GM12891 (cell line): ENCODE measurements at regions not wholly inside any gene's neighbourhood (a gene's known extent, or its start where the extent isn't known, plus 50 kb on each side); places are given as distances from the start of the nearest gene placed in this dataset.
A peak's percentile ranks its signal among the peaks of the same experiment; 100 is the strongest.

ENCODE experiments used
- DNase-seq: peaks from one replicate; pipeline ENCODE4 v3.0.0; 2011; ENCODE audit warnings: low spot score; ENCODE audit not compliant: insufficient read length
- FAIRE-seq: peaks from 2 replicates; lab custom pipeline; 2011; peaks lifted over from hg19 to GRCh38; lab: Jason Lieb, UNC
- PAX5 ChIP-seq: IDR thresholded peaks from 2 replicates; pipeline ENCODE4 v1.6.1; 2011; ENCODE audit warnings: low read length, moderate library complexity, mild to moderate bottlenecking; ENCODE audit not compliant: insufficient read depth, severe bottlenecking
- POLR2A ChIP-seq: IDR thresholded peaks from 2 replicates; pipeline ENCODE4 v1.6.1; 2011; ENCODE audit warnings: low read depth, low read length, control low read depth
- POLR2AphosphoS5 ChIP-seq: IDR thresholded peaks from 2 replicates; pipeline ENCODE4 v1.6.1; 2011; ENCODE audit warnings: low read depth, low read length, control low read depth
- POU2F2 ChIP-seq: IDR thresholded peaks from 2 replicates; pipeline ENCODE4 v1.6.1; 2011; ENCODE audit warnings: low read depth, mild to moderate bottlenecking, control low read depth, low read length, moderate library complexity
- SPI1 ChIP-seq: IDR thresholded peaks from 2 replicates; pipeline ENCODE4 v1.6.1; 2011; ENCODE audit warnings: low read depth, low read length, control low read depth
- TAF1 ChIP-seq: IDR thresholded peaks from 2 replicates; pipeline ENCODE4 v1.6.1; 2011; ENCODE audit warnings: low read depth, low read length, control low read depth

- FAIRE-seq (no peak), DNase-seq (no peak)
- TF ChIP-seq POLR2A: no peak
- no peak for TF ChIP-seq POU2F2
- no peak for TF ChIP-seq SPI1
- TF ChIP-seq TAF1: no peak
- no peak for TF ChIP-seq POLR2AphosphoS5
- TF ChIP-seq PAX5: no peak
These were observed 137.9 kb upstream of the JUN start for GRCh38 chr1:58921751-58922150.

GRCh38 chr1:58922302-58923089 is 138.6 kb upstream of the JUN start:
- TF ChIP-seq POLR2A (no peak), SPI1 (no peak), POU2F2 (no peak), POLR2AphosphoS5 (no peak), PAX5 (no peak), TAF1 (no peak)
- DNase-seq: no peak
- FAIRE-seq: peak; percentile 77

- TF ChIP-seq POU2F2 (no peak), TAF1 (no peak), POLR2AphosphoS5 (no peak), PAX5 (no peak), POLR2A (no peak), SPI1 (no peak)
- no peak for DNase-seq
- no peak for FAIRE-seq
These were observed 139.2 kb upstream of the JUN start for GRCh38 chr1:58923090-58923470.

GRCh38 chr1:58924016-58924565 is 140.2 kb upstream of the JUN start:
- no peak for FAIRE-seq
- TF ChIP-seq TAF1: no peak
- no peak for TF ChIP-seq PAX5
- TF ChIP-seq POU2F2: no peak
- TF ChIP-seq POLR2A: no peak
- TF ChIP-seq POLR2AphosphoS5: no peak
- TF ChIP-seq SPI1: no peak
- no peak for DNase-seq

GRCh38 chr1:58924821-58925220 is 141.0 kb upstream of the JUN start:
- no peak for TF ChIP-seq POLR2AphosphoS5
- no peak for TF ChIP-seq TAF1
- TF ChIP-seq PAX5: no peak
- TF ChIP-seq POLR2A: no peak
- TF ChIP-seq SPI1: no peak
- TF ChIP-seq POU2F2: no peak
- FAIRE-seq (no peak), DNase-seq (no peak)

- TF ChIP-seq TAF1 (no peak), POU2F2 (no peak), SPI1 (no peak), PAX5 (no peak), POLR2AphosphoS5 (no peak), POLR2A (no peak)
- FAIRE-seq (no peak), DNase-seq (no peak)
These were observed 141.4 kb upstream of the JUN start for GRCh38 chr1:58925247-58925646.

- peak; percentile 74 for FAIRE-seq
- peak; percentile 60 for TF ChIP-seq SPI1
- TF ChIP-seq POLR2A: no peak
- DNase-seq: no peak
These were observed 142.3 kb upstream of the JUN start for GRCh38 chr1:58926152-58926551.

- FAIRE-seq (no peak), DNase-seq (no peak)
- TF ChIP-seq POLR2A (no peak), SPI1 (0 out of 2 replicates have a peak, but pooled peaks have one; percentile 1)
These were observed 143.3 kb upstream of the JUN start for GRCh38 chr1:58927041-58927721.

GRCh38 chr1:58927722-58928085 is 143.9 kb upstream of the JUN start:
- FAIRE-seq (no peak), DNase-seq (no peak)
- TF ChIP-seq TAF1: no peak
- TF ChIP-seq PAX5: no peak
- no peak for TF ChIP-seq POU2F2
- no peak for TF ChIP-seq SPI1

- DNase-seq (no peak), FAIRE-seq (no peak)
- TF ChIP-seq SPI1 (no peak), POLR2A (no peak), POLR2AphosphoS5 (no peak), TAF1 (no peak), PAX5 (no peak), POU2F2 (no peak)
These were observed 144.7 kb upstream of the JUN start for GRCh38 chr1:58928514-58928913.
